HG03378 (cell line): ENCODE measurements at regions not wholly inside any gene's neighbourhood (a gene's known extent, or its start where the extent isn't known, plus 50 kb on each side); places are given as distances from the start of the nearest gene placed in this dataset.

Experiments
- ATAC-seq: cut with Tn5 transposase; IDR thresholded peaks from one replicate; pipeline ENCODE4 v1.9.1; 2021; ENCODE audit warnings: mild to moderate bottlenecking, moderate library complexity; ENCODE audit not compliant: unreplicated experiment

GRCh38 chr2:102950371-102950946, 188.6 kb downstream of the TMEM182 start:
- no peak for ATAC-seq

GRCh38 chr2:102951249-102951648, 189.4 kb downstream of the TMEM182 start:
- no peak for ATAC-seq

GRCh38 chr2:102967451-102967850, 205.6 kb downstream of the TMEM182 start:
- ATAC-seq, result no peak

- ATAC-seq, result no peak
These were observed 206.5 kb downstream of the TMEM182 start for GRCh38 chr2:102968375-102968774.

GRCh38 chr2:102971701-102972100, 209.9 kb downstream of the TMEM182 start:
- ATAC-seq, result no peak

- ATAC-seq, result peak; percentile 64
These were observed 214.5 kb downstream of the TMEM182 start for GRCh38 chr2:102975996-102976975.

GRCh38 chr2:102977426-102978090, 215.7 kb downstream of the TMEM182 start:
- no peak for ATAC-seq

GRCh38 chr2:102978091-102978490, 216.3 kb downstream of the TMEM182 start:
- no peak for ATAC-seq

- ATAC-seq, result no peak
These were observed 217.6 kb downstream of the TMEM182 start for GRCh38 chr2:102979429-102979828.

GRCh38 chr2:102983786-102984185, 222.0 kb downstream of the TMEM182 start:
- no peak for ATAC-seq

GRCh38 chr2:102986826-102987490, 225.1 kb downstream of the TMEM182 start:
- no peak for ATAC-seq

- ATAC-seq, result no peak
These were observed 230.8 kb downstream of the TMEM182 start for GRCh38 chr2:102992607-102993006.

GRCh38 chr2:102999958-103000357, 238.1 kb downstream of the TMEM182 start:
- ATAC-seq, result no peak

GRCh38 chr2:103002954-103003353, 241.1 kb downstream of the TMEM182 start:
- no peak for ATAC-seq

- ATAC-seq, result no peak
These were observed 242.0 kb downstream of the TMEM182 start for GRCh38 chr2:103003750-103004260.

GRCh38 chr2:103004426-103004942, 242.7 kb downstream of the TMEM182 start:
- ATAC-seq, result no peak

- no peak for ATAC-seq
These were observed 243.6 kb downstream of the TMEM182 start for GRCh38 chr2:103005393-103005792.

- no peak for ATAC-seq
These were observed 245.3 kb downstream of the TMEM182 start for GRCh38 chr2:103007086-103007485.

- ATAC-seq, result no peak
These were observed 246.8 kb downstream of the TMEM182 start for GRCh38 chr2:103008586-103008985.

GRCh38 chr2:103009871-103010270, 248.0 kb downstream of the TMEM182 start:
- ATAC-seq, result no peak

- ATAC-seq, result no peak
These were observed 248.5 kb downstream of the TMEM182 start for GRCh38 chr2:103010306-103010705.
